ENCODE measurements at regions not wholly inside any gene's neighbourhood (a gene's known extent, or its start where the extent isn't known, plus 50 kb on each side); places are given as distances from the start of the nearest gene placed in this dataset.

GRCh38 chr4:116001291-116001690, 887.9 kb upstream of the NDST4 start:
- ChIA-PET POLR2A (ENCODE audit: unreplicated experiment) (no interaction called here), CTCF (no interaction called here)
- H3K56ac ChIP-seq (ENCODE audit: extremely low read depth, insufficient read depth, low read length), result no peak overlapping the region
- TF ChIP-seq ELK1 (IDR thresholded peaks at IDR 0.05; ENCODE audit: borderline replicate concordance, low read depth, low read length), result no peak
- TF ChIP-seq CTCF (conservative IDR thresholded peaks at IDR 0.05; ENCODE audit: low read depth, low read length), result no peak
- TF ChIP-seq SMC3 (IDR thresholded peaks at IDR 0.05; ENCODE audit: low read depth, low read length), result no peak
- no peak for TF ChIP-seq NFE2L2 (IDR thresholded peaks at IDR 0.05; ENCODE audit: low read depth, low read length)
- TF ChIP-seq RCOR1 (IDR thresholded peaks at IDR 0.05; ENCODE audit: insufficient replicate concordance, low read length), result no peak
- TF ChIP-seq CHD1 (IDR thresholded peaks at IDR 0.05; ENCODE audit: low read depth, low read length), result no peak
- no peak for TF ChIP-seq POLR2A (IDR thresholded peaks at IDR 0.05; ENCODE audit: low read depth, low read length)
- TF ChIP-seq BHLHE40 (IDR thresholded peaks at IDR 0.05; ENCODE audit: low read depth, low read length), result no peak
- TF ChIP-seq FOS (IDR thresholded peaks at IDR 0.05; ENCODE audit: low read depth, low read length), result no peak
- TF ChIP-seq MAFK (IDR thresholded peaks at IDR 0.05; ENCODE audit: low read depth, low read length), result no peak
- no peak for TF ChIP-seq MXI1 (IDR thresholded peaks at IDR 0.05; ENCODE audit: borderline replicate concordance, low read depth, low read length)
- no peak for TF ChIP-seq MAZ (IDR thresholded peaks at IDR 0.05; ENCODE audit: borderline replicate concordance, low read depth, low read length)
- no peak for TF ChIP-seq RAD21 (IDR thresholded peaks at IDR 0.05; ENCODE audit: low read length)
- TF ChIP-seq USF2 (IDR thresholded peaks at IDR 0.05; ENCODE audit: low read depth, low read length), result no peak
- TF ChIP-seq CEBPB (IDR thresholded peaks at IDR 0.05; ENCODE audit: low read depth, low read length), result no peak
- no peak for TF ChIP-seq RFX5 (IDR thresholded peaks at IDR 0.05; ENCODE audit: low read depth, low read length)
- H2BK20ac ChIP-seq (ENCODE audit: low read depth, low read length), result no peak overlapping the region
- H4K5ac ChIP-seq (ENCODE audit: low read depth, low read length), result no peak overlapping the region
- no peak overlapping the region for H2BK5ac ChIP-seq (ENCODE audit: low read depth, low read length, poor library complexity, severe bottlenecking)
- H2BK120ac ChIP-seq (ENCODE audit: low read depth, low read length), result no peak overlapping the region
- no TSS peak for BruUV-seq (replicated peaks)
- no peak overlapping the region for H4K91ac ChIP-seq (ENCODE audit: insufficient read depth, low read depth, low read length)
- ATAC-seq (ENCODE audit: low read depth) (no peak), DNase-seq (no peak)
- H2BK15ac ChIP-seq (ENCODE audit: low read depth, low read length), result no peak overlapping the region
- H3K14ac ChIP-seq (replicated peaks; ENCODE audit: low read depth, low read length), result no peak overlapping the region
- H2AK5ac ChIP-seq (ENCODE audit: low read depth, low read length), result no peak overlapping the region
- no peak overlapping the region for H3K9ac ChIP-seq (ENCODE audit: low read depth, low read length)
- H3K4me2 ChIP-seq (ENCODE audit: low read depth, low read length), result no peak overlapping the region
- no CpG with 5 or more reads among the region's 4 CpGs for WGBS, 2 experiments (ENCODE audit: extremely low coverage in 2 of 2, insufficient read length in 1 of 2)
- no peaks in the 10 kb centered on the region for H3K9me1 ChIP-seq (ENCODE audit: insufficient read depth, low read length)
- no peak overlapping the region for H3K27ac ChIP-seq (ENCODE audit: insufficient read depth, low read length)
- intact Hi-C loops (cut with micrococcal nuclease) (no loop called here), in situ Hi-C loops (cut with MboI; ENCODE audit: low sequenced_read_pairs) (no loop called here), dilution Hi-C loops (cut with HindIII; ENCODE audit: low sequenced_read_pairs, unreplicated experiment) (no loop called here)
- H3K4me1 ChIP-seq (ENCODE audit: control insufficient read depth, insufficient read depth, low read length), result no peaks in the 10 kb centered on the region
- no peak overlapping the region for H3K23ac ChIP-seq (ENCODE audit: low read depth, low read length)
- no peaks in the 10 kb centered on the region for H3K79me1 ChIP-seq (ENCODE audit: low read depth in 1 of 2, low read length in 2 of 2)
- no peak overlapping the region for H2AK9ac ChIP-seq (replicated peaks; ENCODE audit: low read depth, low read length, poor library complexity)
- H3K18ac ChIP-seq (ENCODE audit: low read depth, low read length), result no peak overlapping the region
- H3K4ac ChIP-seq (ENCODE audit: low read depth, low read length), result no peak overlapping the region
- no peaks in the 10 kb centered on the region for H4K20me1 ChIP-seq (ENCODE audit: insufficient read depth, low read length)
- H3K9me3 ChIP-seq (ENCODE audit: control insufficient read depth, insufficient read depth, low read length), result peaks cover 3% of the 10 kb centered on the region
- H3K27me3 ChIP-seq (ENCODE audit: control insufficient read depth, insufficient read depth, low read length), result no peaks in the 10 kb centered on the region
- no peak overlapping the region for H3K4me3 ChIP-seq (ENCODE audit: insufficient read depth, low read depth, low read length)
- H3K36me3 ChIP-seq (ENCODE audit: control insufficient read depth, insufficient read depth, low read length), result no peaks in the 10 kb centered on the region
- no peak overlapping the region for H2AFZ ChIP-seq (replicated peaks; ENCODE audit: low read length, poor library complexity)
- no peak overlapping the region for H4K8ac ChIP-seq (ENCODE audit: low read depth in 2 of 2, low read length in 2 of 2)

Measured in IMR-90 (cell line).